Fibroblast of the aortic adventitia (primary cell): ENCODE measurements at regions not wholly inside any gene's neighbourhood (a gene's known extent, or its start where the extent isn't known, plus 50 kb on each side); places are given as distances from the start of the nearest gene placed in this dataset.
A peak's percentile ranks its signal among the peaks of the same experiment; 100 is the strongest.

Experiments
- DNase-seq: peaks from one replicate; pipeline ENCODE4 v3.0.0-alpha.2; 2010; ENCODE audit warnings: low read depth
- H3K4me3 ChIP-seq: 2 replicates; pipeline ENCODE4 v1.5.1; 2011; ENCODE audit warnings: low read depth, mild to moderate bottlenecking, control low read depth, low read length, moderate library complexity
- CTCF ChIP-seq: IDR thresholded peaks from 2 replicates; pipeline ENCODE4 v1.5.1; 2011; ENCODE audit warnings: mild to moderate bottlenecking, low read length, control low read depth, inconsistent platforms; ENCODE audit not compliant: insufficient read depth

- TF ChIP-seq CTCF: no peak
- DNase-seq: peak; percentile 77
- H3K4me3 ChIP-seq: no peak overlapping the region
Measured at GRCh38 chrX:22690116-22690515, 309.6 kb upstream of the DDX53 start.

- DNase-seq: no peak
- no peak for TF ChIP-seq CTCF
- H3K4me3 ChIP-seq: no peak overlapping the region
Measured at GRCh38 chrX:22691966-22692565, 307.7 kb upstream of the DDX53 start.

GRCh38 chrX:22698151-22698550 lies 301.6 kb upstream of the DDX53 start:
- H3K4me3 ChIP-seq: no peak overlapping the region
- TF ChIP-seq CTCF: no peak
- no peak for DNase-seq

- no peak for TF ChIP-seq CTCF
- H3K4me3 ChIP-seq: no peak overlapping the region
- peak; percentile 82 for DNase-seq
Measured at GRCh38 chrX:22699581-22700091, 300.1 kb upstream of the DDX53 start.

GRCh38 chrX:22712942-22713341 lies 286.8 kb upstream of the DDX53 start:
- TF ChIP-seq CTCF: no peak
- DNase-seq: no peak

GRCh38 chrX:22730542-22730941 lies 269.2 kb upstream of the DDX53 start:
- no peak for DNase-seq
- no peak overlapping the region for H3K4me3 ChIP-seq
- TF ChIP-seq CTCF: no peak

More at GRCh38 chrX:22712942-22713341, 286.8 kb upstream of the DDX53 start:
- H3K4me3 ChIP-seq: no peak overlapping the region

- DNase-seq: no peak
Measured at GRCh38 chrX:22737541-22737940, 262.2 kb upstream of the DDX53 start.

More at GRCh38 chrX:22737541-22737940, 262.2 kb upstream of the DDX53 start:
- H3K4me3 ChIP-seq: no peak overlapping the region
- no peak for TF ChIP-seq CTCF
